ENCODE measurements at regions not wholly inside any gene's neighbourhood (a gene's known extent, or its start where the extent isn't known, plus 50 kb on each side); places are given as distances from the start of the nearest gene placed in this dataset.

GRCh38 chr9:27924502-27924901 lies 351.2 kb upstream of the C9orf72 start:
- no peak for TF ChIP-seq Cebpa-rat (IDR thresholded peaks at IDR 0.05)
- Histone ChIP-seq H3K4me2 (no peak overlapping the region), H4K20me1 (no peaks in the 10 kb centered on the region), H3K36me3 (no peaks in the 10 kb centered on the region), H3K27me3 (no peaks in the 10 kb centered on the region), H3K4me3 (no peak overlapping the region), H3K4me1 (no peaks in the 10 kb centered on the region), H3K27ac (no peak overlapping the region), H3K9ac (no peak overlapping the region), H3K9me3 (replicated peaks in 1 of 11) (no peaks in the 10 kb centered on the region)

DNA sequence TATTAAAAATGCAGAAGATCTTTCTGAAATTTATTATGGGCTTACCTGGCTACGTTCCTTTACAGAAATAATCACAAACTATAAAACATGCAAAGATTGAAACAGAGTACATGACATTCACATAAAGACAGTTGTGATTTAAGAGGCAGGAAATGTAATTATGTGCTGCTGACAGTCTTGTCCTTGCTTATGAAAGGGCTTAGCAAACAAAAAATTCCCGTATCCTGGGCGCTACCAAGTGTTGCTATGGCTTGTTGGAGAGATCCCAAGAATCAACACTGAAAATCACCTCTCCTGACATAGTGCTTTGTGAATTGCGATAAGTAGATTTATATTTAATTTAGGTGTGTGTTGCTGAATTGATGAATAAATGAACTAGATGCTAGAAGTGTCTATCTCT lies 352.5 kb upstream of the C9orf72 start:
- Histone ChIP-seq H3K36me3 (no peaks in the 10 kb centered on the region), H4K20me1 (no peaks in the 10 kb centered on the region), H3K27me3 (no peaks in the 10 kb centered on the region), H3K9ac (no peak overlapping the region), H3K4me3 (no peak overlapping the region), H3K4me1 (no peaks in the 10 kb centered on the region), H3K9me3 (replicated peaks in 1 of 11) (no peaks in the 10 kb centered on the region), H3K4me2 (no peak overlapping the region), H3K27ac (no peak overlapping the region)
- TF ChIP-seq Cebpa-rat (IDR thresholded peaks at IDR 0.05): no peak

- Histone ChIP-seq H3K36me3 (no peaks in the 10 kb centered on the region), H3K4me1 (no peaks in the 10 kb centered on the region), H3K9me3 (replicated peaks in 1 of 11) (no peaks in the 10 kb centered on the region), H3K9ac (no peak overlapping the region), H3K4me2 (no peak overlapping the region), H3K27me3 (no peaks in the 10 kb centered on the region), H3K27ac (no peak overlapping the region), H4K20me1 (no peaks in the 10 kb centered on the region), H3K4me3 (no peak overlapping the region)
- no peak for TF ChIP-seq Cebpa-rat (IDR thresholded peaks at IDR 0.05)
Measured at GRCh38 chr9:27929841-27930240, 356.6 kb upstream of the C9orf72 start.

DNA sequence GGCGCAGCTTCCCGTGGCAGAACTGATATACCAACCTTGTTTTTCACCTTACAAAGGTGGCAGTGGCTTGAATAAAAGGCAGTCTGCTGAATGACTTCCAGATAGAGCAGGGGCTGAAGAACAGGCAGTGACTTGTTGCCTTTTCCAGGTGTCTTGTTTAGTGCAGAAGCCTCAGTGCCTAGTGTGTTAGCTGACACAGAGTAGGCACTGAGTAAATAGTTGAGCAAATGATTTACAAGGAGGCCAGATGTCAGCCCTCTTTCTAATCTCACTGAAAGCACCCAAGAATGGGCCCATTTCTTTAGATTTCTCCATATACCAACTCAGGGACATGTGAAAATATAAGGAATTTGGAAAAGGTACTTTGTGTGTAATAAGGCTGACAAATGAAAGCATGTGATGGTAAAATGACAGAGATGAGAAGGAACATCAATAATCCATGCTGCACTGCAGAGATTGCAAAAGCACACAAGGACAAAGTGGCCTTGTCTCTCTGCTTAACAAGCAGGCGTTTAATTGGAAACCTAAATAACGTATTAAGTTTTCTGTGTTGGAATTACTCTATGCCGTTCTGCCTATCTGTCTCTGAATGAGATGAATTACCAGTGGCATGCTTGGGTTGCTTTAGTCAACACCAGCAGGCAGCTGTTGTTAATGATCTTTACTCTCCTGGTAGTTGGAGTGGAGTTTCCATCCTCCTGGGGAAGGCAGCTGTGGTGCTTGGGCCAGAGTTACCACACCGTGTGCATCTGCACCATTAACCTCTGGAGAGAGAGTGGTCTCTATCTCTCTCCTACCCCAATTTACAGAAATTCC lies 360.1 kb upstream of the C9orf72 start:
- no peak overlapping the region for H3K4me3 ChIP-seq
- no peaks in the 10 kb centered on the region for H3K4me1 ChIP-seq
- no peak overlapping the region for H3K9ac ChIP-seq
- no peaks in the 10 kb centered on the region for H4K20me1 ChIP-seq
- H3K27me3 ChIP-seq: no peaks in the 10 kb centered on the region
- no peaks in the 10 kb centered on the region for H3K9me3 ChIP-seq (replicated peaks in 1 of 11)
- no peak overlapping the region for H3K4me2 ChIP-seq
- H3K36me3 ChIP-seq: no peaks in the 10 kb centered on the region
- no peak overlapping the region for H3K27ac ChIP-seq
- TF ChIP-seq Cebpa-rat (IDR thresholded peaks at IDR 0.05): no peak

DNA sequence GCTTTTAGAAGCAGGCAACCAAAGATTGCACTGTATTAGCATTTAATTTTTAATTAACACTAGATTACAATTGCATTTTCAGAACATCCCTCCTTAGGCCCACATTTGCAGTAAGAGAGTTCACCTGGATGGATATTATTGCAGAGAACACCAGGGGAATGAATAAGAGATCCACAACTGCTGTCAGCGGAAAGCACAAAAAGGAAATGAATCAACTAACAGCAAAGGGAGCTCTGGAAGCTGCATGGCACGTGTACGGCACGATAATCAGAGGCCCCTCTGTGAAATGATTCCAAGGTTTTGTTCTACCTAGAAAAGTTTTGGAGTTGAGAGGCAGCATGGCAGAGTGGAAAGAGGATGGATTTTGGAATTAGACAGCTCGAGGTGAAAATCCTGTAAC lies 361.2 kb upstream of the C9orf72 start:
- Histone ChIP-seq H3K36me3 (no peaks in the 10 kb centered on the region), H3K9ac (no peak overlapping the region), H3K9me3 (replicated peaks in 1 of 11) (no peaks in the 10 kb centered on the region), H4K20me1 (no peaks in the 10 kb centered on the region), H3K4me3 (no peak overlapping the region), H3K27ac (no peak overlapping the region), H3K27me3 (no peaks in the 10 kb centered on the region), H3K4me1 (no peaks in the 10 kb centered on the region), H3K4me2 (no peak overlapping the region)
- TF ChIP-seq Cebpa-rat (IDR thresholded peaks at IDR 0.05): no peak

- H3K9me3 ChIP-seq (replicated peaks in 1 of 11): no peaks in the 10 kb centered on the region
- H4K20me1 ChIP-seq: no peaks in the 10 kb centered on the region
- no peaks in the 10 kb centered on the region for H3K36me3 ChIP-seq
- no peaks in the 10 kb centered on the region for H3K4me1 ChIP-seq
- H3K27me3 ChIP-seq: no peaks in the 10 kb centered on the region
- no peak for TF ChIP-seq Cebpa-rat (IDR thresholded peaks at IDR 0.05)
- no peak overlapping the region for H3K4me3 ChIP-seq
- no peak overlapping the region for H3K4me2 ChIP-seq
- no peak overlapping the region for H3K9ac ChIP-seq
- no peak overlapping the region for H3K27ac ChIP-seq
Measured at GRCh38 chr9:27939186-27939585, 365.9 kb upstream of the C9orf72 start.

DNA sequence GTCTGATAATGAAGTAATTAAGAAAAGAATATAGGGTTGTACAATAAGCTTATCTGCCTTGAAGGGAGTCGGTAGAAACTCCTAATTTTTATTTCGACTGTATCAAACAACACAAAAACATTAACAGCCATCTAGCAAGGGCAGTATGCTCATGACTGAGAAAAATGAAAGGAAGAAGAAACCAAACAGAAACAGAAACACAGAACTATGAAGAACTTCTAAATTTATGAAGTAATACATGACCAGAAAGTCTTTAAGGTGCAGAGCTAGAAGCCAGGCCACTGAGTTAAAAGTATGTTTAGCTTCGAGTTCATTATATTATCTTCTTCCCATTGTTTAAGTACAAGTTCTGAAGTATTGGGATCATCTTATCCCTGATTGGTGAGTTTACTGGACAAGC lies 367.3 kb upstream of the C9orf72 start:
- H3K9me3 ChIP-seq (replicated peaks in 1 of 11): no peaks in the 10 kb centered on the region
- no peaks in the 10 kb centered on the region for H3K36me3 ChIP-seq
- no peak overlapping the region for H3K9ac ChIP-seq
- H3K27me3 ChIP-seq: no peaks in the 10 kb centered on the region
- no peak for TF ChIP-seq Cebpa-rat (IDR thresholded peaks at IDR 0.05)
- no peak overlapping the region for H3K4me3 ChIP-seq
- H3K4me1 ChIP-seq: no peaks in the 10 kb centered on the region
- H3K4me2 ChIP-seq: no peak overlapping the region
- no peaks in the 10 kb centered on the region for H4K20me1 ChIP-seq
- no peak overlapping the region for H3K27ac ChIP-seq

- Histone ChIP-seq H3K9me3 (replicated peaks in 1 of 11) (no peaks in the 10 kb centered on the region), H3K27me3 (no peaks in the 10 kb centered on the region), H3K4me1 (no peaks in the 10 kb centered on the region), H3K9ac (no peak overlapping the region), H4K20me1 (no peaks in the 10 kb centered on the region), H3K4me3 (no peak overlapping the region), H3K4me2 (no peak overlapping the region), H3K36me3 (no peaks in the 10 kb centered on the region), H3K27ac (no peak overlapping the region)
- no peak for TF ChIP-seq Cebpa-rat (IDR thresholded peaks at IDR 0.05)
Measured at GRCh38 chr9:27943501-27943900, 370.2 kb upstream of the C9orf72 start.

DNA sequence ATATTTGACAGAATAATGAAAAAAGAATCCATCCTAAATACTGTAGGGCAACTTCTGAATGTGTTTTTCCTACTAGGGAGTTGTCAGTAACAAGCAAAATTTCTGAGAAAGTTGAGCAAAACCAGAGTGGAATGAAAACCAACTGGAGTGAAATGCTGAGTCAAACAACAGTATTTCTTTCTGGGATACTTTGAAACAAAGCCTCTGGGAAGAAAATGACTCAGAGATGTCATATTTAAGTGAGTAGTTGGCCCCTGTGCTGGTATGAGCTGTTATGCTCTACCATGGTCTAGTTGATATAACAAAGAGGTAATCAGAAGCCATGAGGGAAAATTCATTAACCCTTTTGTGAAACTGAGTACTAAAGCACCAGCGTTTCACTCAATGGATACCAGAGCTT lies 372.1 kb upstream of the C9orf72 start:
- Histone ChIP-seq H3K9ac (no peak overlapping the region), H4K20me1 (no peaks in the 10 kb centered on the region), H3K36me3 (no peaks in the 10 kb centered on the region), H3K4me1 (no peaks in the 10 kb centered on the region), H3K27me3 (no peaks in the 10 kb centered on the region), H3K4me2 (no peak overlapping the region), H3K9me3 (replicated peaks in 1 of 11) (no peaks in the 10 kb centered on the region), H3K4me3 (no peak overlapping the region), H3K27ac (no peak overlapping the region)
- TF ChIP-seq Cebpa-rat (IDR thresholded peaks at IDR 0.05): no peak

DNA sequence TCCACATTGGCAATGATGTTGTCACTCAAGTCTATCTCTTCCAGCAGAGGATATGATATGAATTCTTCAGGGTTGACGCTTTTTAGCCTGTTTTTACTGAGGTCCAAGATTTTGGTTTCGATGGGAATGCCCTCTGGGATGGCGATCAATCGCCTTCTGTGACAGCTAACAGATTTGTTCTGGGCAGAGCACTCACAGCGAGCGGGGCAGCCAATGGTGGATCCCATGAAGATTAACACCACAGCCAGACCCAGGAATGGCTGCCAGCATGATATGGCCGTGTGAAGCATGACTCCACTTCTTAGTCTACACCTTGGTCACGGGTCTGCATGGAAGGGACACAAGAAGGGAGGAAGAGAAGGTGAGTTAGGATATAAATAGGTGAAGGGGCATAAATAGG lies 377.1 kb upstream of the C9orf72 start:
- Histone ChIP-seq H3K9me3 (replicated peaks in 1 of 11) (peaks cover 0 to 6% (median 0%) of the 10 kb centered on the region in 11 experiments; a peak in 2 of 22 replicates), H3K36me3 (no peaks in the 10 kb centered on the region), H3K4me3 (no peak overlapping the region), H3K9ac (no peak overlapping the region), H3K4me2 (no peak overlapping the region), H3K4me1 (peaks cover 0 to 9% (median 0%) of the 10 kb centered on the region in 10 experiments; a peak in 2 of 20 replicates), H3K27ac (no peak overlapping the region), H4K20me1 (no peaks in the 10 kb centered on the region), H3K27me3 (no peaks in the 10 kb centered on the region)
- no peak for TF ChIP-seq Cebpa-rat (IDR thresholded peaks at IDR 0.05)
